Activated CD4-positive, alpha-beta T cell treated with anti-CD3 and anti-CD28 coated beads, Interleukin-2, amount 50 U/mL, for 1 hour (primary cell): ENCODE measurements at regions not wholly inside any gene's neighbourhood (a gene's known extent, or its start where the extent isn't known, plus 50 kb on each side); places are given as distances from the start of the nearest gene placed in this dataset.
"Not testable (repeated sequence)": the region's sequence is repeated elsewhere in the genome, so short reads cannot be mapped to it uniquely, and the experiment has no call there.

ENCODE experiments used
- DNase-seq: peaks from one replicate; pipeline ENCODE4 v3.0.0-alpha.2; 2020

- DNase-seq = no peak
Observed at GRCh38 chr2:230593765-230594164, 118.9 kb upstream of the CAB39 start.

DNA sequence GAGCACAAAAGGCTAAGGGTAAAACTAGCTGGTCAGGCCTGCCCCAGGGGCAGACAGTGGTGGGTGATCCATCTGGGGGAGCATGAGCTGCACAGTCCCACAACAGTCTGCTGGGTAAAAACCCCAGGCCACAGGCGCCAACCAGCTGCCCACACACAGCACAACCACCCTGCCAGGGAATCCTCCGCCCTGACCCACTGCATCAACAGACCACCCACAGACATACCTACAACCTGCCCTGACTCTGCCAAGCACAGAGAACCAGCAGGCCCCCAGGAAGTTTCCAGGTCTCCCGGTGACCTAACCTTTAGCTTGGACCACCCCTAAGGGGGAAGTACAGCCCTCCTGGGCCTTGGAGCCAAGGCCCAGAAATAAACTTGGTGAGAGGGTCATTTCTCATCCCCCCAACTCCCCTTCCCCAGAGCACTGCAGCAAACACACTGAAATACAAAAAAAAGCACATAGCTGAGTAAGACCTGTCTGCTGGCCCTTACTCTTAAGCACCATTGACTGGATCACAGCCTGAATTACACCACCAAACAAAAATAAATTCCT is 118.3 kb upstream of the CAB39 start:
- no peak for DNase-seq

DNA sequence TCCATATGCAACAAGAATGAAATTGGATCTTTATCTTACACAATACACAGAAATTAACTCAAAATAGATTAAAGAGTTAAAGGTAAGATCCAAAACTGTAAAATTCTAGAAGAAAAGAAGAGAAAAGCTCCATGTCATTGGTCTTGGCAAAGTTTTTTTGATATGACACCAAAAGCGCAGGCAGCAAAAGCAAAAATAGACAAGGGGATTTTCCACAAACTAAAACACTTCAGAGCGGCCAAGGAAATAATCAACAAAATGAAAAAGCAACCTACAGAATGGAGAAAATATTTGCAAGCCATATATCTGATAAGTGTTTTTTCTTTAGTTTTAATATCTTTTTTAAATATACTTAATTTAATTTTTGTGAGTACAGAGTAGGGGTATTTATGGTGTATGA is 112.8 kb upstream of the CAB39 start:
- DNase-seq = no peak

GRCh38 chr2:230600285-230600684 is 112.4 kb upstream of the CAB39 start:
- DNase-seq = no peak

DNA sequence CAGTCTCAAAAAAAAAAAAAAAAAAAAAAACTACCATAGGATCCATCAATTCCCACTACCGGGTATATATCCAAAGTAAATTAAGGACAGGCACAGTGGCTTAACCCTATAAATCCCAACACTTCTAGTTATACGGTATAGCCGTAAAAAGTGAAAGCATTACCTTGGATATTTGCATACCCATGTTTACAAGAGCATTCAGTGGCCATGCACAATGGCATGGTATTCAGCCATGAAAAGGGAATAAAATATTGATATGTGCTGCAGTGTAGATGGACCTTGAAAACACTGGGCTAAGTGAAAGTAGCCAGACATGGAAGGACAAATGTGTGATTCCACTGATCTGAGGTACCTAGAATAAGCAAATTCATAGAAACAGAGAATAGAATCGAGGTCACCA is 111.8 kb upstream of the CAB39 start:
- DNase-seq = no peak

GRCh38 chr2:230601510-230601909 is 111.1 kb upstream of the CAB39 start:
- no peak for DNase-seq

- peak; percentile 36 for DNase-seq
Observed at GRCh38 chr2:230602562-230603230, 109.9 kb upstream of the CAB39 start.

DNA sequence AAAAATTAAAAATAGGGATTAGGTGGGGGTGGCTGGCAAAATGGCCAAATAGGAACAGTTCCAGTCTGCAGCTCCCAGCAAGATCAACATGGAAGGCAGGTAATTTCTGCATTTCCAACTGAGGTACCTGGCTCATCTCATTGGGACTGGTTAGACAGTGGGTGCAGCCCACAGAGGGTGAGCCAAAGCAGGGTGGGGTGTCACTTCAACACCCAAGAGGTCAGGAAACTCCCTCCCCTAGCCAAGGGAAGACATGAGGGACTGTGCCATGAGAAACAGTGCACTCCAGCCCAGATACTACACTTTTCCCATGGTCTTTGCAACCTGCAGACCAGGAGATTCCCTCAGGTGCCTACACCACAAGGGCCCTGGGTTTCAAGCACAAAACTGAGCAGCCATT is 109.3 kb upstream of the CAB39 start:
- not testable (repeated sequence) for DNase-seq

DNA sequence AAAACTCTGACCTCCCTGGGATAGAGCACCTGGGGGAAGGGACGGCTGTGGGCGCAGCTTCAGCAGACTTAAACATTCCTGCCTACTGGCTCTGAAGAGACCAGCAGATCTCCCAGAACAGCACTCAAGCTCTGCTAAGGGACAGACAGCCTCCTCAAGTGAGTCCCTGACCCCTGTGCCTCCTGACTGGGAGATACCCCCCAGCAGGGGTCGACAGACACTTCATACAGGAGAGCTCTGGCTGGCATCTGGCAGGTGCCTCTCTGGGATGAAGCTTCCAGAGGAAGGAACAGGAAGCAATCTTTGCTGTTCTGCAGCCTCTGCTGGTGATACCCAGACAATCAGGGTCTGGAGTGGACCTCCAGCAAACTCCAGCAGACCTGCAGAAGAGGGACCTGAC is 108.5 kb upstream of the CAB39 start:
- not testable (repeated sequence) for DNase-seq

- DNase-seq = no peak
Observed at GRCh38 chr2:230614040-230614439, 98.6 kb upstream of the CAB39 start.

GRCh38 chr2:230614913-230615332 is 97.7 kb upstream of the CAB39 start:
- DNase-seq = peak; percentile 7

GRCh38 chr2:230617256-230617706 is 95.4 kb upstream of the CAB39 start:
- not testable (repeated sequence) for DNase-seq

GRCh38 chr2:230619491-230619890 is 93.2 kb upstream of the CAB39 start:
- DNase-seq = no peak

DNA sequence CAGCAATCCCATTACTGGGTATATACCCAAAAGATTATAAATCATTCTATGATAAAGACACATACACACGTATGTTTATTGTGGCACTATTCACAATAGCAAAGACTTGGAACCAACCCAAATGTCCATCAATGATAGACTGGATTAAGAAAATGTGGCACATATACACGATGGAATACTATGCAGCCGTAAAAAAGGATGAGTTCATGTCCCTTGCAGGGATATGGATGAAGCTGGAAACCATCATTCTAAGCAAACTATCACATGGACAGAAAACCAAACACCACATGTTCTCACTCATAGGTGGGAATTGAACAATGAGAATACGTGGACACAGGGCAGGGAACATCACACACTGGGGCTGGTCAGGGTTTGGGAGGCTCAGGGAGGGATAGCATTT is 87.4 kb upstream of the CAB39 start:
- not testable (repeated sequence) for DNase-seq

DNA sequence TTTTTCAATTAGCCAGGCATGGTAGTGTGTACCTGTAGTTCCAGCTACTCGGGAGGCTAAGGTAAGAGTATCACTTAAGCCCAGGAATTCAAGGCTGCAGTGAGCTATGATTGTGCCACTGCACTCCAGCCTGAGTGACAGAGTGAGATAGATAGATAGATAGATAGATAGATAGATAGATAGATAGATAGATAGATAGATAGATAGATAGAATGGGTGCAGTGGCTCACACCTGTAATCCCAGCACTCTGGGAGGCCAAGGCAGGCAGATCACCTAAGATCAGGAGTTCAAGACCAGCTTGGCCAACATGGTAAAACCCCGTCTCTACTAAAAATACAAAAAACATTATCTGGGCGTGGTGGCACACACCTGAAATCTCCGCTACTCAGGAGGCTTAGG is 85.6 kb upstream of the CAB39 start:
- not testable (repeated sequence) for DNase-seq

GRCh38 chr2:230627806-230628724 is 84.6 kb upstream of the CAB39 start:
- no peak for DNase-seq

- no peak for DNase-seq
Observed at GRCh38 chr2:230631470-230631869, 81.2 kb upstream of the CAB39 start.

GRCh38 chr2:230634146-230634545 is 78.5 kb upstream of the CAB39 start:
- DNase-seq = no peak

DNA sequence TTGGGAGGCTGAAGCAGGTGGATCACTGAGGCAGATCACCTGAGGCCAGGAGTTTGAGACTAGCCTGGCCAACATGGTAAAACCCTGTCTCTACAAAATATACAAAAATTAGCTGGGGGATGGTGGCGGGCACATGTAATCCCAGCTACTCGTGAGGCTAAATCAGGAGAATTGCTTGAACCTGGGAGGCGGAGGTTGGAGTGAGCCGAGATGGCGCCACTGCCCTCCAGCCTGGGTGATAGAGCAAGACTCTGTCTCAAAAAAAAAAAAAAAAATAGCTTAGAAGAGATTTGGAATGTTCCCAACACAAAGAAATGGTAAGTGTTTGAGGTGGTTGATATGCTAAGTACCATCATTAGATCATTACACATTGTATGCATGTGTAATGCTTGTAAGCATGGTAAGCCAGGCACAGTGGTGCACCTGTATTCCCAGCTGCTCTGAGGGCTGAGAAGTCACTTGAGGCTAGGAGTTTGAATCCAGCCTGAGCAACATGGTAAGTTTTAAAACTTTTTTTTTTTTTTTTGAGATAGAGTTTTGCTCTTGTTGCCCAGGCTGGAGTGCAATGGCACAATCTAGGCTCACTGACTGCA is 77.8 kb upstream of the CAB39 start:
- not testable (repeated sequence) for DNase-seq

- no peak for DNase-seq
Observed at GRCh38 chr2:230636684-230637271, 75.9 kb upstream of the CAB39 start.

DNA sequence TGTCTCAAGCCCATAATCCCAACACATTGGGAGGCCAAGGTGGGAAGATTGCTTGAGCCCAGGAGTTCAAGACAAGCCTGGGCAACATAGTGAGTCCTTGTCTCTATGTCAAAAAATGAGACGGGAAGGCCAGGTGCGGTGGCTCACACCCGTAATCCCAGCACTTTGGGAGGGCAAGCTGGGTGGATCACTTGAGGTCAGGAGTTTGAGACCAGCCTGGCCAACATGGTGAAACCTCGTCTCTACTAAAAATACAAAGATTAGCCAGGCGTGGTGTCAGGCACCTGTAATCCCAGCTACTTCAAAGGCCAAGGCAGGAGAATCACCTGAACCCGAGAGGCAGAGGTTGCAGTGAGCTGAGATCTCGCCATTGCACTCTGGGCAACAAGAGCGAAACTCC is 75.2 kb upstream of the CAB39 start:
- not testable (repeated sequence) for DNase-seq

- DNase-seq = no peak
Observed at GRCh38 chr2:230640540-230641011, 72.1 kb upstream of the CAB39 start.

- no peak for DNase-seq
Observed at GRCh38 chr2:230642966-230643365, 69.7 kb upstream of the CAB39 start.
